Endothelial cell (in vitro differentiated cells): ENCODE measurements at regions not wholly inside any gene's neighbourhood (a gene's known extent, or its start where the extent isn't known, plus 50 kb on each side); places are given as distances from the start of the nearest gene placed in this dataset.

Experiments used
- DNase-seq: peaks from one replicate; pipeline ENCODE4 v3.0.0; 2021; ENCODE audit warnings: low spot score
- H3K27ac Mint-ChIP-seq: one replicate; pipeline ENCODE4 v1.8.0; 2021; ENCODE audit warnings: mixed read lengths, inconsistent platforms; ENCODE audit not compliant: unreplicated experiment
- H3K27me3 Mint-ChIP-seq: one replicate; pipeline ENCODE4 v1.8.0; 2021; ENCODE audit warnings: mild to moderate bottlenecking, moderate library complexity, mixed read lengths, inconsistent platforms; ENCODE audit not compliant: unreplicated experiment
- H3K36me3 Mint-ChIP-seq: one replicate; pipeline ENCODE4 v1.8.0; 2021; ENCODE audit warnings: mild to moderate bottlenecking, low read depth, mixed read lengths, inconsistent platforms; ENCODE audit not compliant: unreplicated experiment
- H3K4me1 Mint-ChIP-seq: one replicate; pipeline ENCODE4 v1.8.0; 2021; ENCODE audit warnings: mild to moderate bottlenecking, mixed read lengths, inconsistent platforms; ENCODE audit not compliant: unreplicated experiment
- H3K4me3 Mint-ChIP-seq: one replicate; pipeline ENCODE4 v1.8.0; 2021; ENCODE audit warnings: mild to moderate bottlenecking, mixed read lengths, inconsistent platforms; ENCODE audit not compliant: unreplicated experiment
- H3K9me3 Mint-ChIP-seq: one replicate; pipeline ENCODE4 v1.8.0; 2021; ENCODE audit warnings: mixed read lengths, inconsistent platforms; ENCODE audit not compliant: unreplicated experiment
- CTCF ChIP-seq: fragments of 200-600 bp; sonication (generic); IDR thresholded peaks from one replicate; pipeline ENCODE4 v1.5.0; 2021; ENCODE audit warnings: antibody characterized with exemption; ENCODE audit not compliant: unreplicated experiment

DNA sequence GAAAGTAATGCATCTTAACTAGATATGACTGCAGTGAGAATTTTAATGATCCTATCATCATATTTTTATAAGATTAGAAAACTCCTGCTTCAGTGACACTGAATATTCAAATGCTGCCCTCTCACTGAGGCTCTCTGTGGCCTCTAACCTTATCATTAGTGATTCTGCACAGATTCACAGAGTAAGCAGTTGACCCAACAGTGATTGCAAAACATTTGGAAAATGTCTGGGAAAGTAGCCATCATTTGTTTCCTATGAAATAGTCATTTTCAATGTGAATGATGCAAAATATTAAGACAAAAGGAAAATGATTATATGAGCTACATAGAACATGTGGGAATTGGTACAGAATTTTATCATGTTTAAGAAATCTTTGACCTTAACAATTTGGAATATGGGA is 210.3 kb downstream of the TBX18 start:
- Mint-ChIP-seq H3K9me3 (no peaks in the 10 kb centered on the region), H3K27me3 (no peaks in the 10 kb centered on the region), H3K4me3 (no peak overlapping the region), H3K27ac (no peak overlapping the region), H3K4me1 (no peaks in the 10 kb centered on the region), H3K36me3 (no peaks in the 10 kb centered on the region)
- TF ChIP-seq CTCF = no peak
- DNase-seq = no peak

GRCh38 chr6:84553527-84553926 is 210.9 kb downstream of the TBX18 start:
- Mint-ChIP-seq H3K4me1 (no peaks in the 10 kb centered on the region), H3K27ac (no peak overlapping the region)
- no peak for TF ChIP-seq CTCF

DNA sequence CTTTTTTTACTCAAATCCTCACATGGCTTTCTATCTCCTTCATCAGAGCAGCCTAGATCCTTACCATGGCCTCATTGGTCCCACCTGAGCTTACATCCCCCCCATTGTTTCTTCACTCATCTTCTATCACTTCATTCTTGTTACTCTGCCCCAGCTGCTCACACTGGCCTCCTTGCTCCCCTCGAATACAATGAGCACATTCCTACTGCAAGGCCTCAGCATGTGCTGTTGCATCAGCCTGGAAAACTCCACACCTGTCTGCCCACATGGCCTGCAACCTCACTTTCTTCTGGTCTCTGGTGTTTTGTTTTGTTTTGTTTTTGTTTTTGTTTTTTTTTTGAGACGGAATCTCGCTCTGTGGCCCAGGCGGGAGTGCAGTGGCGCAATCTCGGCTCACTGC is 212.6 kb downstream of the TBX18 start:
- no peak overlapping the region for H3K27ac Mint-ChIP-seq
- H3K27me3 Mint-ChIP-seq = no peaks in the 10 kb centered on the region
- H3K36me3 Mint-ChIP-seq = no peaks in the 10 kb centered on the region
- no peak for DNase-seq
- no peak overlapping the region for H3K4me3 Mint-ChIP-seq
- TF ChIP-seq CTCF = no peak
- H3K4me1 Mint-ChIP-seq = peaks cover 4% of the 10 kb centered on the region
- no peaks in the 10 kb centered on the region for H3K9me3 Mint-ChIP-seq

More at GRCh38 chr6:84553527-84553926, 210.9 kb downstream of the TBX18 start:
- Mint-ChIP-seq H3K27me3 (no peaks in the 10 kb centered on the region), H3K36me3 (no peaks in the 10 kb centered on the region), H3K4me3 (no peak overlapping the region), H3K9me3 (no peaks in the 10 kb centered on the region)
- no peak for DNase-seq

DNA sequence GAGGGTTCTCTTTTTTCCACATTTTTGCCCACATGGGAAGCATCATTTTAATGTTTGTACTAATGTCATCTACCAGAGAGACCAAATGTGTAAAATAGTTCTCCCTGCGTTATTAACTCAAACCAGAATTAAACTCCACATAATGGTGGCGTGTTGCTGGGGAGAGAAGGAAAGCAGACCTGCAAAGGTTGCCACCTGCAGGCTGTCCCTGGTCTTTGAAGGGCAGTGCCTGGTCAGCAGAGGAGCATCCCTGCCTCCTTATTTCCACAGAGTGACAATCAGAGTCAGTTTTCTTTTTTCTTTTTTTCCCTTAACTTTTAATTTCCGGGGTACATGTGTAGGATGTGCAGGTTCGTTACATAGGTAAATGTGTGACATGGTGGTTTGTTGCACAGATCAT is 214.5 kb downstream of the TBX18 start:
- peak; percentile 29 for TF ChIP-seq CTCF
- peak; percentile 12 for DNase-seq
- H3K4me3 Mint-ChIP-seq = no peak overlapping the region
- no peaks in the 10 kb centered on the region for H3K9me3 Mint-ChIP-seq
- H3K27me3 Mint-ChIP-seq = no peaks in the 10 kb centered on the region
- no peaks in the 10 kb centered on the region for H3K36me3 Mint-ChIP-seq
- H3K4me1 Mint-ChIP-seq = peaks cover 19% of the 10 kb centered on the region
- H3K27ac Mint-ChIP-seq = no peak overlapping the region

- no peak overlapping the region for H3K27ac Mint-ChIP-seq
- DNase-seq = no peak
- no peak overlapping the region for H3K4me3 Mint-ChIP-seq
- H3K27me3 Mint-ChIP-seq = peaks cover 1% of the 10 kb centered on the region
- peaks cover 8% of the 10 kb centered on the region for H3K9me3 Mint-ChIP-seq
- H3K36me3 Mint-ChIP-seq = no peaks in the 10 kb centered on the region
- no peak for TF ChIP-seq CTCF
- H3K4me1 Mint-ChIP-seq = peaks cover 19% of the 10 kb centered on the region
These were observed 217.0 kb downstream of the TBX18 start for GRCh38 chr6:84547341-84547801.
